CD4-positive, alpha-beta T cell treated with Interleukin-4 for 1 hour (primary cell): ENCODE measurements at regions not wholly inside any gene's neighbourhood (a gene's known extent, or its start where the extent isn't known, plus 50 kb on each side); places are given as distances from the start of the nearest gene placed in this dataset.
A peak's percentile ranks its signal among the peaks of the same experiment; 100 is the strongest.

Source experiments
- DNase-seq, 2 donors: peaks; one replicate each; pipeline ENCODE4 v3.0.0-alpha.2; 2020 to 2022

- no peak for DNase-seq
These were observed 368.2 kb upstream of the CADM1 start for GRCh38 chr11:115872416-115872815.

GRCh38 chr11:115871161-115871760 is 367.0 kb upstream of the CADM1 start:
- DNase-seq = no peak

GRCh38 chr11:115869780-115870431 is 365.7 kb upstream of the CADM1 start:
- DNase-seq = peak; percentile 6 to 40

- DNase-seq = peak in 1 of 2 donors; percentile 5
These were observed 364.9 kb upstream of the CADM1 start for GRCh38 chr11:115869131-115869530.

GRCh38 chr11:115860246-115860645 is 356.0 kb upstream of the CADM1 start:
- no peak for DNase-seq

- DNase-seq = no peak
These were observed 344.4 kb upstream of the CADM1 start for GRCh38 chr11:115848611-115849010.

GRCh38 chr11:115848080-115848479 is 343.9 kb upstream of the CADM1 start:
- DNase-seq = no peak

GRCh38 chr11:115845872-115846271 is 341.7 kb upstream of the CADM1 start:
- no peak for DNase-seq

GRCh38 chr11:115843685-115844084 is 339.5 kb upstream of the CADM1 start:
- DNase-seq = no peak

GRCh38 chr11:115843111-115843510 is 338.9 kb upstream of the CADM1 start:
- DNase-seq = no peak

- no peak for DNase-seq
These were observed 315.8 kb upstream of the CADM1 start for GRCh38 chr11:115820026-115820425.

- DNase-seq = no peak
These were observed 314.8 kb upstream of the CADM1 start for GRCh38 chr11:115819014-115819413.

- DNase-seq = no peak
These were observed 313.7 kb upstream of the CADM1 start for GRCh38 chr11:115817844-115818468.

- DNase-seq = no peak
These were observed 304.2 kb upstream of the CADM1 start for GRCh38 chr11:115808351-115808940.

GRCh38 chr11:115806056-115806455 is 301.8 kb upstream of the CADM1 start:
- DNase-seq = no peak

- no peak for DNase-seq
These were observed 299.0 kb upstream of the CADM1 start for GRCh38 chr11:115803073-115803740.

GRCh38 chr11:115802641-115803040 is 298.4 kb upstream of the CADM1 start:
- no peak for DNase-seq

- no peak for DNase-seq
These were observed 288.7 kb upstream of the CADM1 start for GRCh38 chr11:115792903-115793302.

GRCh38 chr11:115787302-115787701 is 283.1 kb upstream of the CADM1 start:
- DNase-seq = no peak

- DNase-seq = no peak
These were observed 280.7 kb upstream of the CADM1 start for GRCh38 chr11:115784796-115785521.

GRCh38 chr11:115780646-115781362 is 276.6 kb upstream of the CADM1 start:
- DNase-seq = no peak
